ENCODE measurements at regions not wholly inside any gene's neighbourhood (a gene's known extent, or its start where the extent isn't known, plus 50 kb on each side); places are given as distances from the start of the nearest gene placed in this dataset.
"Not testable (repeated sequence)": the region's sequence is repeated elsewhere in the genome, so short reads cannot be mapped to it uniquely, and the experiment has no call there.

GRCh38 chr6:66048684-66049474, 341.9 kb upstream of the EYS start:
- DNase-seq = no peak

DNA sequence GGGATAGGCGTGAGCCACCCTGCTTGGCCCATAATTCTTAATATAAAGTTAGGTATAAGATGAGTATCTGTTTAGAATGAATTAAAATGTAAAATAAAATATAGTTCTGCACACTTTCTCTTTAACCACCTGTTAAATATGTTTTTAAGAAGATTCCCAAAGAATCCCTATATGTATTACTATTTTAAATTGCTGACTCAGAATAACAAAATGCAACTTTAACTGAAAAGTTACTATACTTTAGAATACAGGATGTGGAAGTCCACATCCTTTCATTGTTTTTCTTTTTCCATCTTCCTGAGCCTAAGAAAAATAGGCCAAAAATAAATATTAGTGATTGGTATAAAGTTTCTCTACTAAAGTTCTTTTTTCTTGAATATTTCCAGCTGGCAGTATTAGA, 325.6 kb upstream of the EYS start:
- DNase-seq = no peak

DNA sequence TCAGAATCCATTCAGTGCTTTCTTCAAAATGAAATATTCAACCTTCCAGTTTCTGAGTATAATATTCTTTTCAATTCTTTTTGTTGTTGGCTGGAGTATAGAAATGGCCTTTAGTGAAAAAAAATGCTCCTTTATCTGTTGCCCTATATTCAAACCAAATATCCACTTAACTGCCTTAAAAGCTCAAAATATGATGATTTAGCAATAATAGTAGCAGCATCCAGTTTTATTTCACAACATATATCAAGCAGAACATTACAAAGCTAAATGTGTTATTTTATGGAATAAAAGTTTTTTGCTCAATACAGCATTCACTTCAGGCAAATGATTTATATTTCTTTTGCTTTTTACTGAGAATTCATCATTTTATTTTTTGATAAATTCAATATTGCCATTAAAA, 322.4 kb upstream of the EYS start:
- no peak for DNase-seq

DNA sequence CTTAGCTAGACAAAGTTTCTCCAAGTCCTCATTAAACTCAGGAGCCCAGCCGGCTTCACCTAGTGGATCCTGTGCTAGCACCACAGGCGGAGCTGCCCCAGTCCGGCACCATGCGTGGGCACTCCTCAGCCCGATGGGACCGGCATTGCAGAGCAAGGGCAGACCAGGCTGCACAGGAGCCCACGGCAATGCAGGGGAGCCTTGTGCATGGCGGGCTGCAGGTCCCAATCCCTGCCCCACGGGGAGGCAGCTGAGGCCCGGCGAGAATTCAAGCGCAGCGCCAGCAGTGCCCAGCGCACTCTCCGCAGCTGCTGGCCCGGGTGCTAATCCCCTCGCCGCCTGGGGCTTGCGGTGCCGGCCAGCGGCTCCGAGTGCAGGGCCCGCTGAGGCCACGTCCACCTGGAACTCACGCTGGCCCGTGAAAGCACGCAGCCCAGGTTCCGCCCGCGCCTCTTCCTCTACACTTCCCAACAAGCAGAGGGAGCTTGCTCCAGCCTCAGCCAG, 292.3 kb upstream of the EYS start:
- no peak for DNase-seq

GRCh38 chr6:65998544-65998943, 291.5 kb upstream of the EYS start:
- no peak for DNase-seq

- no peak for DNase-seq
Measured at GRCh38 chr6:65997539-65997938, 290.5 kb upstream of the EYS start.

DNA sequence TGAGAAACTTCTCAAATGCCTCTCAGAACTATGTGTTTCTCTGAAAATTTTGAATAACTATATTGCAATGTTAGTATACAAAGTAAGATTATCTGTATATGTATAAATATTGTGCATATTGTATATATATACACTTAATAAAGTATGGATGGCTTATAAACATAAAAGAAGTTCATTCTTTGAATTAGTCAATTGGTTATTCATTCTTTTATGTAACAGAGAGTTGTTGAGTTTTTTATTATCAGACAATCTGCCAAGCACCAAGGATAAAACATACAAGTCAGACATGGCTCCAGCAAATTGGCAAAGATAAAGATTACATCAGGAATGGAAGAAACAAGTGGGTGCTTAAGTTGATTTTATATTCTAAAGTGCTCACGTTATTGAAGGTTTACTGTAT, 289.1 kb upstream of the EYS start:
- no peak for DNase-seq

- no peak for DNase-seq
Measured at GRCh38 chr6:65989676-65990075, 282.6 kb upstream of the EYS start.

DNA sequence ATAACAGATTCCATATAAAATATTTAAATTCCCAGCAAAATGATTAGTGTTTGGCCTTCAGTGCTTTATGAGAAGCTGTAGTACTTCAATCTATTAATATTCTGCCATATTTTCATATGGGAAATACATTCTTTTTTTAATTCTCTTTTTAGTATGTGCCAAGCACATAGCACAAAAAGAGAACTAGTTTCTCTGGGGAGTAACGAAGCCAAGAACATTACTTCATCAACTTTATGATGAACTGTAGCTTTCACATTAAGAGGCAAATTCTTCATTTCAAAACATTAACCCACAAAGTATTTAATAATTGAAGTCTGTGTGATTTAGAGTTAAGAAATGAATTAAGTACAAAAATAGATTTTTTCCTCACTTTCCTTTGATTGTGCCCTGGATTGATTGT, 281.0 kb upstream of the EYS start:
- DNase-seq = no peak

DNA sequence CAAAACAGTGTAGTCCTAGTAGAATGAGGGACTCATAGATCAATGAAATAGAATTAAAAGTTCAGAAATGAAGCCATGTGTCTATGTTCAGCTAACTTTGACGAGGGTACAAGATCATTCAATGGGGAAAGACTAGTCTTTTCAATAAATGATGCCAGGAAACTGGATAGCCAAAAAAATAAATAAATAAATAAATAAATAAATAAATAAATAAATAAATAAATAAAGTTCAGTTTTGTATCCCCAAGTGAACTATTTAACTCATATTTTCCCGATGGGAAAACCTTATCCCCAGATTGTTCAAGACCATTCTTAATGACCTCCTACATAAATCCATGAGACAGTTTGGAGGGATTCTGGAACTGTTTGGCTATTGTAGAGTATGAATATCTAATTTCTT, 277.1 kb upstream of the EYS start:
- DNase-seq = no peak

DNA sequence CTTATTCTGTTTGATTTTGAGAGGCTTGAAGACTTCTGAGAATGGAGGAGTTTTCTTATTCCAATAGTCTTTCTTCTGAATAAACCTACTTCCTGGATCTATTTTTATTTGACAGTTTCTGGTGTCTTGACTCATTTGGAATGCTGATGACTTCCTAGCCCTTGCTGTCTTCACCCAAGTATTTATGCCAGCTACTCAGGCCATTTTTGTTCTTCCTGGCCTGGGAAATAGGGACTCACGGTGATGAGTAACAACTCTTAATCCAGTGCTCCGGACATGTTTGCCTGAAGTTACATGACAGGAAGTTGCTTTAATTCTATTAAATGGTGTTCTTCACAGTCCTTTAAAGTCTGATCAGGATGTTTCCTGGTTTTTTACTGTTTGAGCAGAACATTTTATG, 272.1 kb upstream of the EYS start:
- DNase-seq = no peak

- not testable (repeated sequence) for DNase-seq
Measured at GRCh38 chr6:65971252-65971651, 264.2 kb upstream of the EYS start.

DNA sequence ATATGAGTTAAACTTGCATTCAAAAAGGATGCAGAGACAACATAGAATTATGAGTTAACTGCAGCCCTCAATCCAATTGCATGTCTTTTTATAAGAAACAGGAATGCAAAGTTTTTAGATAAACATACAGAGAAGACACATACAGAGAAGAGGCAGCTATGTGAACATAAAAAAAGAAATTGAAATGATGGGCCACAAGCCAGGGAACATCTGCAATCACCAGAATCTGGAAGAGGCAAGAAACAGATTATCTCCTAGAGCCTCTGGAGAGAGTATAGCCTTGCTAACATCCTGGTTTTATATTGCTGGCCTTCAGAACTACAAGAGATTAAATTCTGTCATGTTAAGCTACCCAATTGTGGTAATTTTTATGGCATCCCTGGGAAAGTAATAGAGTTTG, 257.2 kb upstream of the EYS start:
- no peak for DNase-seq

DNA sequence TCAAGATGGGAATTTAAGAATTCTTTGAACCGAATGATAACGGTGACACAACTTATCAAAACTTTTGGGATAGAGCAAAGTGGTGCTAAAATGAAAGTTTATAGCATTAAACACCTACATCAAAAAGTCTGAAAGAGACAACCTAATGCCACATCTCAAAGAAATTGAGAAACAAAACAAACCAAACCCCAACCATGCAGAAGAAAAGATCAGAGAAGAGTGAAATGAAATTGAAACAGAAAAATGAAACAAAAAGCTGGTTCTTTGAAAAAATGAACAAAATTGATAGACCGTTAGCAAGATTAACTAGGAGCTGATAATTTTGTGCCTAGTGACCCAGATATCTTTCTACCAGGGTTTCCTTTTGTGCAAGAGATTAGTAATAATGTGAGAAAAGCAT, 248.0 kb upstream of the EYS start:
- no peak for DNase-seq

DNA sequence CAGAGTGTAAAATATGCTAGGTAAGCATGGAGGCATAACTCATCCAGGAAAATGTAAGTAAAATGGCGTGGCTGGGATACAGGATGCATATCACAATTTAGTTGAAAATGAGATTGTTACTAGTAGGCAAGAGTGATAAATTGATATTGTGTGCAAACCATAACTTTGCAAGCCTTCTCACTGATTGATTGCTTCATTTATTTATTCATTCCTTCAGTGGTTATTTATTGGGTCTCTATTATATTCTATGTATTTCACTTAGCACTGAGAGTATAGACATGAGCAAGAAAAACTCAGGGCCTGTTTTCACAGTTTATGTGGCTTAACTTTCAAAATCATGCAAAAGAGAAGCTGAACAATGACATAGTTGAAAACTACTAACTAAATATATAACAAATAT, 241.0 kb upstream of the EYS start:
- no peak for DNase-seq

DNA sequence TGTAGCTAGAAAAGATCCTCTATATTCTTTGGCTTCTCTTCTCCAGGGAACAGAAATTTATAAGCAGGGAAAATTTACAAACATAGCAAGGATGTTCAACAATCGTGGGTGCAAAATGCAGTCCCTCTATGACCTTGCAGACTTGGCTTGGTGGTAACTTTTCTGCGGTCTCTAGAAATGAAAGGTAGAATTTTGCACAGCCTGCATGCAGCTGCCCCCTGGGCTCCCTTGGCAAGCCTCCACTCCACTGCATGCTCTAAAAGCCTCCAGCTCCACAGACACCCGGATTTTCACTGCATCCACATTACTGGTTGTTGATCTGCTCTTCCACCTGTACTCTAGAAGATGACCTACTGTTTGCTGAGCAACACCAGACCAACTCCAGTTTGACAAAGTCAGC, 236.5 kb upstream of the EYS start:
- no peak for DNase-seq

GRCh38 chr6:65943051-65943450, 236.0 kb upstream of the EYS start:
- no peak for DNase-seq

DNA sequence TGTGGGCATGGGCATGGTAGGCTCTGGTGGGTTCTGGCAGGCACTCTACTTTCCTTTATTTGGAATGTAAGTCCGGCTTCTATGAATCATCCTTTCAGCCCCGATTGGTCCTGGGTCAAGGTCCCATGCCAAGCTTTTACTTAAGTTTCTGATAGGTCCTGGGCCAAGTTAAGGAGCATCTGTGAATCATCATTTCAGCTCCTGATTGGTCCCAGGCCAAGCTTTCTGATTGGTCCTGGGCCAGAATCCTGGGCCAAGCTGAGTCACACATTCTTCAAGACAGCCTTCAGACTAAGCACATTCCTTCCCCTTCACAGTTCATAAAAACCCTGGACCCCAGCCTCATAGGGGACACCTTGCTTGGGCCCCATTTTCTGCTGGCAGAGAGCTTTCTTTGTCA, 231.0 kb upstream of the EYS start:
- DNase-seq = no peak

- DNase-seq = no peak
Measured at GRCh38 chr6:65935412-65935811, 228.4 kb upstream of the EYS start.

- no peak for DNase-seq
Measured at GRCh38 chr6:65933390-65933789, 226.4 kb upstream of the EYS start.

- DNase-seq = no peak
Measured at GRCh38 chr6:65927141-65927540, 220.1 kb upstream of the EYS start.

GRCh38 chr6:65924411-65924810, 217.4 kb upstream of the EYS start:
- no peak for DNase-seq

- DNase-seq = no peak
Measured at GRCh38 chr6:65922049-65922448, 215.0 kb upstream of the EYS start.

DNA sequence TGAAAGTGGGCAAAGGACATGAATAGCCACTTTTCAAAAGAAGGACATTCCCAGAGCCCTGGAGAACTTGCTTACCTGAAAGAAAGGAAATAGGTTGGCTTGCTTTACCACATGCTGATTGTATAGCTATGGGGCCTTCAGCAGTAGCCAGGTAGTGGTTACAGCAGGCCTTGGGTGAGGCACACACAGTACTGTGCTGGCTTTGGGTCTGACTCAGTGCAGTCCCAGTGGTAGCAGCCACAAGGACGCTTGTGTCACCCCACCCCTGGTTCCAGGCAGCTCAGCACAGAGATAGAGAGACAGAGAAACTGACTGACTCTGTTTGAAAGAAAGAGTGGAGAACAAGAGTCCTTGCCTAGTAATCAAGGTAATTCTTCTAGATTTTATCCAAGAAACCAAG, 201.0 kb upstream of the EYS start:
- no peak for DNase-seq

- DNase-seq = no peak
Measured at GRCh38 chr6:65903992-65904391, 197.0 kb upstream of the EYS start.
